Omental fat pad (tissue), 3 donors: ENCODE measurements at regions not wholly inside any gene's neighbourhood (a gene's known extent, or its start where the extent isn't known, plus 50 kb on each side); places are given as distances from the start of the nearest gene placed in this dataset.

Experiments
- ATAC-seq: fragments of 150-250 bp; one replicate; pipeline ENCODE4 v1.9.1; 2016; ENCODE audit warnings: mild to moderate bottlenecking, moderate library complexity; ENCODE audit not compliant: low FRiP score
- DNase-seq: peaks from one replicate; pipeline ENCODE4 v3.0.0-alpha.2; 2019; ENCODE audit warnings: low spot score
- TF ChIP-seq, protein P1 (sequence below), 3 donors: fragments of 450-650 bp; IDR thresholded peaks; one replicate each; pipeline ENCODE4 v1.5.1; 2016 to 2017; ENCODE audit warnings: antibody characterized with exemption in 3 of 3, mild to moderate bottlenecking in 3 of 3, moderate library complexity in 2 of 3

GRCh38 chr10:88033793-88034192 is 170.4 kb downstream of the PTEN start:
- no peak for DNase-seq
- TF ChIP-seq, protein P1, sequence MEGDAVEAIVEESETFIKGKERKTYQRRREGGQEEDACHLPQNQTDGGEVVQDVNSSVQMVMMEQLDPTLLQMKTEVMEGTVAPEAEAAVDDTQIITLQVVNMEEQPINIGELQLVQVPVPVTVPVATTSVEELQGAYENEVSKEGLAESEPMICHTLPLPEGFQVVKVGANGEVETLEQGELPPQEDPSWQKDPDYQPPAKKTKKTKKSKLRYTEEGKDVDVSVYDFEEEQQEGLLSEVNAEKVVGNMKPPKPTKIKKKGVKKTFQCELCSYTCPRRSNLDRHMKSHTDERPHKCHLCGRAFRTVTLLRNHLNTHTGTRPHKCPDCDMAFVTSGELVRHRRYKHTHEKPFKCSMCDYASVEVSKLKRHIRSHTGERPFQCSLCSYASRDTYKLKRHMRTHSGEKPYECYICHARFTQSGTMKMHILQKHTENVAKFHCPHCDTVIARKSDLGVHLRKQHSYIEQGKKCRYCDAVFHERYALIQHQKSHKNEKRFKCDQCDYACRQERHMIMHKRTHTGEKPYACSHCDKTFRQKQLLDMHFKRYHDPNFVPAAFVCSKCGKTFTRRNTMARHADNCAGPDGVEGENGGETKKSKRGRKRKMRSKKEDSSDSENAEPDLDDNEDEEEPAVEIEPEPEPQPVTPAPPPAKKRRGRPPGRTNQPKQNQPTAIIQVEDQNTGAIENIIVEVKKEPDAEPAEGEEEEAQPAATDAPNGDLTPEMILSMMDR (IDR thresholded peaks at IDR 0.05) = no peak
- no peak for ATAC-seq

DNA sequence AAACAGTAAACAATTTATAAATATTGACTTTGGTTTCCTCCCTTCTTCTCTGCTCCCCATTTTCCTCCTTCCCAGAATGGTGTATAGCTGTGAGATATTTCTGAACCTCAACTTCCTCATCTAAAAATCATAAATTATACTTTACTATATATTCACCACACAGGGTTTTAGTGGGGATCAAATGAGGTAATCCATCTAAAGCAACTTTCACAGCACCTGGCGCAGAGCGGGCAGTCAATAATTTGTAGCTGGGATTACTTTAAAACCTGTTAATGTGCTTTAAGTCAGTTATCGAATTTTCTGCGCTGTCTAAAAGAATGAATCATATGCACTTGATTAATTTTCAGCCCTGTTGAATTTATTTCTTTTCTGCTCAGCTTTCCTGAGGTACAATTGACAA is 172.7 kb downstream of the PTEN start:
- TF ChIP-seq, protein P1 (IDR thresholded peaks at IDR 0.05) = no peak
- ATAC-seq = no peak

DNA sequence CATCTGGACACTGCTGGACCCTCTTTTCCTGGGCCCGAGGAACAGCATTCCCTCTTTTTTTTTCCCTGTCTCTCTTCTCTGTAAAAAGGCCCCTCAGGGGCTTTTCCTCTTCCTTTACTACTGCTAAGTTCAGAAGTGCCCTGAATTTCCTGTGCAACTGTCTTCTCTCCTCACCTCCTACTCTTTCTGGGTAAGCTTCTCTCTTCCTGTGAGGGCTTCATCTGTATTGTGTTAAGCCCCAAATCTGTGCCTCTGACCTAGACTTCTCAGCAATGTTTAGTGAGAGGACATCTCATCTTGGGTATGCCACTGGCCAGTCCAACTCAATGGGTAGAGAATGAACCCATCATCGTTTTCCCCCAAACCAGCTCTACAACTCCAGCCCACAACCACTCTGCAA is 174.2 kb downstream of the PTEN start:
- TF ChIP-seq, protein P1 (IDR thresholded peaks at IDR 0.05) = no peak
- no peak for ATAC-seq
- no peak for DNase-seq

More for the DNA sequence above, 172.7 kb downstream of the PTEN start:
- no peak for DNase-seq

DNA sequence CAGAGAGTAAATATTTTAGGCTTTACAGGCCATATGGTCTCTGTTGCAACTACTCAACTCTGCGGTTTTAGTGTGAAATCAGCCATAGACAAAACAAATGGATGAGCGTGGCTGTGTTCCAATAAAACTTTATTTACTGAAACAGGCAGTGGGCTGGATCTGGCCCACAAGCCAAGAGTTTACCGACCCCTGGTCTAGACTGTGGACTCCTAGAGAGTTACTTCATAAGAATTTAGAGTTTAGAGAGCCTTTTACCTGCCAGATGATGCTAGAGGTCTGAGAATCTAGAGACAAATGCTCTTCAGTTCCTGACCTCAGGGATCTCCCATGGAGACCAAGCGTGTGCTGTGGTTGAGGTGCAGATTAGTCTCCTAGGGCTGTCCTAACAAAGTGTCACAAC is 174.8 kb downstream of the PTEN start:
- TF ChIP-seq, protein P1 (IDR thresholded peaks at IDR 0.05) = no peak
- ATAC-seq (no peak), DNase-seq (no peak)

- ATAC-seq (no peak), DNase-seq (no peak)
- TF ChIP-seq, protein P1 (IDR thresholded peaks at IDR 0.05) = no peak
These were observed 176.2 kb downstream of the PTEN start for GRCh38 chr10:88039496-88040200.

GRCh38 chr10:88041243-88042159 is 178.1 kb downstream of the PTEN start:
- no peak for DNase-seq
- TF ChIP-seq, protein P1 (IDR thresholded peaks at IDR 0.05) = no peak
- no peak for ATAC-seq
